Heart left ventricle (tissue), 13 donors: ENCODE measurements at regions not wholly inside any gene's neighbourhood (a gene's known extent, or its start where the extent isn't known, plus 50 kb on each side); places are given as distances from the start of the nearest gene placed in this dataset.

Experiments used
- CTCF ChIP-seq, 12 donors: fragments of 200-600 bp; sonication (generic) in 4 of 12; IDR thresholded peaks; one replicate each; pipeline versions ENCODE4 v1.5.0 to v1.8.0; 2018 to 2022; ENCODE audit warnings: antibody characterized with exemption in 12 of 12, mild to moderate bottlenecking in 5 of 12
- POLR2A ChIP-seq, 2 donors: fragments of 450-650 bp; IDR thresholded peaks; one replicate each; pipeline ENCODE4 v1.6.1; 2017; ENCODE audit warnings: antibody characterized with exemption in 2 of 2, mild to moderate bottlenecking in 2 of 2, moderate library complexity in 2 of 2
- donor health status: ischemic (EF 13 %, LVEDD 7.1; RV severe dilation, severe dysfunction).
- donor health status: DM: no; HTN: yes; CAD: no.
- donor health status: DM: no; HTN: no; CAD: no.
- donor health status: ischemic (EF 25% LVEDD 6.9; RV normal size, moderate dysfunction).
- donor health status: ischemic (EF 25% LVEDD 5.7; RV mildly dilated, moderate dysfunction).
- donor health status: ischemic (EF 35%, LVEDD 5.7; RV mildly dilated, moderate dysfunction).
- donor health status: nonischemic (EF 11% LVEDD 7.7; RV severe dilation, severe dysfunction).
- donor health status: DM: yes; HTN: yes; CAD: no.
- donor health status: PGD.
- donor health status: ischemic (EF 29% LVEDD 5.4; RV normal size, mild dysfunction).
- donor health status: nonischemic (EF 23%, LVEDD 6.1; RV moderate dilation, normal function).

- TF ChIP-seq CTCF (IDR thresholded peaks at IDR 0.05) (no peak), POLR2A (IDR thresholded peaks at IDR 0.05) (no peak)
These were observed 199.1 kb downstream of the HINT1 start for GRCh38 chr5:130965920-130966319.
